CD4-positive, alpha-beta T cell (primary cell): ENCODE measurements at regions not wholly inside any gene's neighbourhood (a gene's known extent, or its start where the extent isn't known, plus 50 kb on each side); places are given as distances from the start of the nearest gene placed in this dataset.
A peak's percentile ranks its signal among the peaks of the same experiment; 100 is the strongest.

ENCODE experiments used
- ATAC-seq: fragments of 200-7000 bp; cut with Tn5 transposase; one replicate; pipeline ENCODE4 v1.10.0; 2022; ENCODE audit warnings: mild to moderate bottlenecking; ENCODE audit not compliant: poor library complexity
- CTCF ChIA-PET: fragments of 350-600 bp; sonication (Branson Sonifier 250); formaldehyde crosslinking; loops from one replicate; lab custom pipeline; 2021; ENCODE audit warnings: antibody characterized with exemption, inconsistent platforms; lab: Charles Lee
- POLR2A ChIA-PET: fragments of 350-600 bp; sonication (Branson Sonifier 250); formaldehyde crosslinking; loops from one replicate; lab custom pipeline; 2021; ENCODE audit warnings: antibody characterized with exemption, inconsistent platforms; lab: Charles Lee
- DNase-seq, 14 experiments: peaks; one replicate each; pipeline ENCODE4 v3.0.0-alpha.2; 2013 to 2020; ENCODE audit warnings: mixed read lengths in 2 of 14
- H3K27ac ChIP-seq, 2 donors: one replicate each; pipeline versions ENCODE4 v1.5.1 to v1.7.0; 2013; ENCODE audit warnings: low read length in 2 of 2, low read depth in 1 of 2, mild to moderate bottlenecking in 1 of 2
- H3K27me3 ChIP-seq, 2 experiments: 1 replicate in 1 of 2; 2 replicates in 1 of 2; pipeline versions ENCODE4 v1.6.1 to v1.7.0; 2013; ENCODE audit warnings: low read length in 2 of 2, control low read depth in 1 of 2, mild to moderate bottlenecking in 1 of 2, moderate library complexity in 1 of 2; ENCODE audit not compliant: insufficient read depth in 2 of 2, control insufficient read depth in 1 of 2
- H3K36me3 ChIP-seq: one replicate; pipeline ENCODE4 v1.6.1; 2013; ENCODE audit warnings: low read length, control low read depth; ENCODE audit not compliant: insufficient read depth
- H3K4me1 ChIP-seq: one replicate; pipeline ENCODE4 v1.6.1; 2013; ENCODE audit warnings: low read length, control low read depth; ENCODE audit not compliant: insufficient read depth
- H3K4me3 ChIP-seq: one replicate; pipeline ENCODE4 v1.5.1; 2013; ENCODE audit warnings: mild to moderate bottlenecking, low read length, moderate library complexity
- H3K9me3 ChIP-seq, 2 experiments: 1 replicate in 1 of 2; 2 replicates in 1 of 2; pipeline versions ENCODE4 v1.6.1 to v1.7.0; 2013; ENCODE audit warnings: low read length in 2 of 2, mild to moderate bottlenecking in 2 of 2, control low read depth in 1 of 2, moderate library complexity in 1 of 2; ENCODE audit not compliant: control insufficient read depth in 1 of 2, insufficient read depth in 1 of 2
- H3K27ac Mint-ChIP-seq: one replicate; pipeline ENCODE4 v1.8.0; 2020; ENCODE audit warnings: mixed read lengths
- H3K27me3 Mint-ChIP-seq: one replicate; pipeline ENCODE4 v1.8.0; 2021; ENCODE audit warnings: mixed read lengths
- H3K36me3 Mint-ChIP-seq: one replicate; pipeline ENCODE4 v1.8.0; 2021; ENCODE audit warnings: low read depth, mixed read lengths
- H3K4me1 Mint-ChIP-seq: one replicate; pipeline ENCODE4 v1.8.0; 2021; ENCODE audit warnings: low read depth, mixed read lengths
- H3K4me3 Mint-ChIP-seq: one replicate; pipeline ENCODE4 v1.8.0; 2020; ENCODE audit warnings: mild to moderate bottlenecking, mixed read lengths
- H3K9me3 Mint-ChIP-seq: one replicate; pipeline ENCODE4 v1.8.0; 2020; ENCODE audit warnings: mixed read lengths
- intact Hi-C, 2 experiments: fragments of 100-400 bp; cut with DNase I in 1 of 2; cut with micrococcal nuclease in 1 of 2; formaldehyde crosslinking; loops; one replicate each; pipeline versions ENCODE4 v1.15.1 to v1.9.0; 2023 to 2025; cut with DNase I, micrococcal nuclease
- TF ChIP-seq, protein P1 (sequence below): fragments of 200-600 bp; IDR thresholded peaks from one replicate; pipeline ENCODE4 v1.8.0; 2022; ENCODE audit warnings: antibody characterized with exemption, mild to moderate bottlenecking

DNA sequence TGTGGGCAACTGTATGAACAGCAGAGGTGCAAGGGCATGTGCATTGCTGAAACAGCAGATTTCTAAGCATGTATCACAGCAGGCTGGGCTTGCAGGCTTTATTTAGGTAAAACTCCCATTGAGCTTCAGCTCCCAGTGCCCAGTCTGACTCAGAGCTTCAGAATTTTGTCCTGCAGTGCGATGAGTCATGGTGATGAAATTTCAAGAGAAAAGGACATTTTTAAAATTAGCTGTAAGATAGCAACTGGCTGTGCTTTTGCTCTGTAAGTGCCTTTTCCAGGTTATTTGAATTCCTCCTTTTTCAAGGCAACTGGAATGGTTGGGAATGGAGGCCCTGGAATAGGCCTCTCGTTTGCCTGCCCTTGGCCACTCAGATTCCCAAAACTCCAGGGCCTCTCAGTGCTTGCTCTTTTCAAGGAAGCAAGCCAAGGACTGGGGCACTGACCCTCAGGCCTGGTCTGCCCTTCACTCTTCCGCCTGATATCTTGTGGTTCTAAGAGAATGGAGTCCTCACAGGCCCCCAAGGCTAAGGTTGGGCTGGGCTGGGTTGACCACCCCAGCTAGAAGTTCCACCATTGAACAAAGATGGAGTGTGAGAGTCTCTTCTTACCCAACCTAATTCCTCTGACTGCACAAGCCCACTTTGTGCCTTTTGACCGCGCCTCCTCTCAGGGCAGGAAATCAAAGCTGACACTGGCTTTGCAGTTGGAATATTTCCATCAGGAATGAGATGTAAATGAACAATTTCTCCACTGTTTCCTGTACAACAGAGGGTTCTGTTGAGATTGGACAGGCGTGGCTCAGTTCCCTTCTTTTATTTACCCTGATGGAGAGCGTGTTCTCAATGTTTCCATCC is 59.5 kb upstream of the PRSS23 start:
- TF ChIP-seq, protein P1, sequence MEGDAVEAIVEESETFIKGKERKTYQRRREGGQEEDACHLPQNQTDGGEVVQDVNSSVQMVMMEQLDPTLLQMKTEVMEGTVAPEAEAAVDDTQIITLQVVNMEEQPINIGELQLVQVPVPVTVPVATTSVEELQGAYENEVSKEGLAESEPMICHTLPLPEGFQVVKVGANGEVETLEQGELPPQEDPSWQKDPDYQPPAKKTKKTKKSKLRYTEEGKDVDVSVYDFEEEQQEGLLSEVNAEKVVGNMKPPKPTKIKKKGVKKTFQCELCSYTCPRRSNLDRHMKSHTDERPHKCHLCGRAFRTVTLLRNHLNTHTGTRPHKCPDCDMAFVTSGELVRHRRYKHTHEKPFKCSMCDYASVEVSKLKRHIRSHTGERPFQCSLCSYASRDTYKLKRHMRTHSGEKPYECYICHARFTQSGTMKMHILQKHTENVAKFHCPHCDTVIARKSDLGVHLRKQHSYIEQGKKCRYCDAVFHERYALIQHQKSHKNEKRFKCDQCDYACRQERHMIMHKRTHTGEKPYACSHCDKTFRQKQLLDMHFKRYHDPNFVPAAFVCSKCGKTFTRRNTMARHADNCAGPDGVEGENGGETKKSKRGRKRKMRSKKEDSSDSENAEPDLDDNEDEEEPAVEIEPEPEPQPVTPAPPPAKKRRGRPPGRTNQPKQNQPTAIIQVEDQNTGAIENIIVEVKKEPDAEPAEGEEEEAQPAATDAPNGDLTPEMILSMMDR = no peak
- no peaks in the 10 kb centered on the region for H3K4me1 Mint-ChIP-seq
- no peaks in the 10 kb centered on the region for H3K27me3 Mint-ChIP-seq
- no peak for ATAC-seq
- ChIA-PET CTCF (no interaction called here), POLR2A (no interaction called here)
- no peaks in the 10 kb centered on the region for H3K36me3 Mint-ChIP-seq
- H3K4me1 ChIP-seq = no peaks in the 10 kb centered on the region
- H3K27ac Mint-ChIP-seq = no peak overlapping the region
- no peak overlapping the region for H3K27ac ChIP-seq
- no peak overlapping the region for H3K4me3 Mint-ChIP-seq
- intact Hi-C loops = no loop called here
- H3K4me3 ChIP-seq = no peak overlapping the region
- H3K9me3 Mint-ChIP-seq = no peaks in the 10 kb centered on the region
- DNase-seq = peak in 2 of 14 experiments; percentile 19 to 38
- H3K27me3 ChIP-seq = no peaks in the 10 kb centered on the region
- H3K9me3 ChIP-seq = no peaks in the 10 kb centered on the region
- H3K36me3 ChIP-seq = no peaks in the 10 kb centered on the region

DNA sequence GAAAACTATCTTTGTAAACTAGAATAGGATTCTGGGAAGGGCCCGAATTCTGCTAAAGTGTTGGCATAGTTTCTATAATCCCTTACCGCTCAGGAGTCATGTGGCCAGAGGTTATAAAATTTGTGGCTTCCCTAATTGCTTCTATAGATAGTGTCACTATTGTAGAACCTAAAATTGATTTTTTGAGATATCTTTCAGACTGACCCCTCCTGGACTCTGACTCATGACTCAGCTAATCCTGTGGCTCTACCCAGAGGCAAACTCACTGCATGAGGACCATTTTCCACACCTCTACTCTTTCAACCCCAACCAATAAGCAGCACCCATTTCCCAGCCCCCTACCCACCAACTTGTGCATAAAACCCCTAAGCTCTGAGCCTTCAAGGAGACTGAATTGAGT is 61.8 kb upstream of the PRSS23 start:
- no peak overlapping the region for H3K27ac ChIP-seq
- no peaks in the 10 kb centered on the region for H3K9me3 ChIP-seq
- H3K27me3 ChIP-seq = no peaks in the 10 kb centered on the region
- no peaks in the 10 kb centered on the region for H3K9me3 Mint-ChIP-seq
- ChIA-PET CTCF (no interaction called here), POLR2A (no interaction called here)
- no peaks in the 10 kb centered on the region for H3K36me3 ChIP-seq
- H3K36me3 Mint-ChIP-seq = no peaks in the 10 kb centered on the region
- no peak overlapping the region for H3K27ac Mint-ChIP-seq
- H3K4me3 Mint-ChIP-seq = no peak overlapping the region
- no peaks in the 10 kb centered on the region for H3K4me1 ChIP-seq
- ATAC-seq (no peak), DNase-seq (no peak)
- no peak overlapping the region for H3K4me3 ChIP-seq
- H3K27me3 Mint-ChIP-seq = no peaks in the 10 kb centered on the region
- no peaks in the 10 kb centered on the region for H3K4me1 Mint-ChIP-seq
- intact Hi-C loops = no loop called here
- TF ChIP-seq, protein P1 = no peak

DNA sequence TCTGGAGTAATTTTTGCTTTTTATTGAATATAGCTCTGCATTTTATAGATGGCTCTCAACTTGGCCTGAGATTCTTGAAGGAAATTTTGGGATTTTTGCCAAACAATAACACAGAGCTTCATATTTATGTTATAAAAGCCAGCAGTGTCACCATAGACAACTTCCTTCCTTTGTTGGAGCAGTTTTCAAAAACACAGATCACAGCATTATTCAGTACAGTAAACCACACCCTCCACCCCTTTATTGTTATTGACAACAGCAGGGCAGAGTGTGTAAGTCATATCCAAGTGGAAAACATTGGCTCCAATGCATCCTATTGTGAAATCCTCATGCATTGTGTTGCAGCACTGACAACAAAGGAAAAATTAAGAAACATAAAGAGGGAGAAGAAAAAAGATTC is 62.6 kb upstream of the PRSS23 start:
- Mint-ChIP-seq H3K36me3 (no peaks in the 10 kb centered on the region), H3K27me3 (no peaks in the 10 kb centered on the region), H3K27ac (no peak overlapping the region), H3K9me3 (no peaks in the 10 kb centered on the region), H3K4me3 (no peak overlapping the region), H3K4me1 (no peaks in the 10 kb centered on the region)
- no peak for ATAC-seq
- H3K27ac ChIP-seq = no peak overlapping the region
- no peaks in the 10 kb centered on the region for H3K36me3 ChIP-seq
- H3K27me3 ChIP-seq = no peaks in the 10 kb centered on the region
- H3K4me3 ChIP-seq = no peak overlapping the region
- TF ChIP-seq, protein P1 = no peak
- POLR2A ChIA-PET = no interaction called here
- DNase-seq = no peak
- intact Hi-C loops = no loop called here
- no peaks in the 10 kb centered on the region for H3K4me1 ChIP-seq
- CTCF ChIA-PET = no interaction called here
- no peaks in the 10 kb centered on the region for H3K9me3 ChIP-seq
